GM10266 (cell line): ENCODE measurements at regions not wholly inside any gene's neighbourhood (a gene's known extent, or its start where the extent isn't known, plus 50 kb on each side); places are given as distances from the start of the nearest gene placed in this dataset.
A peak's percentile ranks its signal among the peaks of the same experiment; 100 is the strongest.

ENCODE experiments used
- DNase-seq: peaks from one replicate; pipeline ENCODE4 v3.0.0; 2012; ENCODE audit errors: extremely low spot score
- TF ChIP-seq, protein P1 (sequence below): IDR thresholded peaks from 2 replicates; pipeline ENCODE4 v1.5.1; 2012; ENCODE audit warnings: mild to moderate bottlenecking, low read depth; ENCODE audit not compliant: control insufficient read depth, insufficient read depth; ENCODE audit errors: missing control alignments

DNA sequence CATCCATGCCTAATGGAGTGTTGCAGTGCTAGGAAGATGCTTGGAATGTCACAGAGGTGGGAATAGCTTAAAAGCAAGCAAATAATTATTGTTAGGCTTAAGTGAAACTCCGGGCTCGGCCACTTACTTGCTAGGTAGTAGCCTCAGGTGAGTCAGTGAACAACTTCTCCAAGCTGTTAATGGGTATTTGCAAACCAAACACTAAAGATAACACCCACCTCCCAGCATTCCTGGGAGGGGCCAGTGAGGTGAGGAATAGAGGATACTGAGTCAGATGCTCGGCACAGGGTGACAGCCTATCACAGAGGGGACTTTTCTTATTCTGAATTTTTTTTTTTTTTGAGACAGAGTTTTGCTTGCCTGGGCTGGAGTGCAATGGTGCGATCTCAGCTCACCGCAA is 151.2 kb upstream of the RFLNA start:
- TF ChIP-seq, protein P1, sequence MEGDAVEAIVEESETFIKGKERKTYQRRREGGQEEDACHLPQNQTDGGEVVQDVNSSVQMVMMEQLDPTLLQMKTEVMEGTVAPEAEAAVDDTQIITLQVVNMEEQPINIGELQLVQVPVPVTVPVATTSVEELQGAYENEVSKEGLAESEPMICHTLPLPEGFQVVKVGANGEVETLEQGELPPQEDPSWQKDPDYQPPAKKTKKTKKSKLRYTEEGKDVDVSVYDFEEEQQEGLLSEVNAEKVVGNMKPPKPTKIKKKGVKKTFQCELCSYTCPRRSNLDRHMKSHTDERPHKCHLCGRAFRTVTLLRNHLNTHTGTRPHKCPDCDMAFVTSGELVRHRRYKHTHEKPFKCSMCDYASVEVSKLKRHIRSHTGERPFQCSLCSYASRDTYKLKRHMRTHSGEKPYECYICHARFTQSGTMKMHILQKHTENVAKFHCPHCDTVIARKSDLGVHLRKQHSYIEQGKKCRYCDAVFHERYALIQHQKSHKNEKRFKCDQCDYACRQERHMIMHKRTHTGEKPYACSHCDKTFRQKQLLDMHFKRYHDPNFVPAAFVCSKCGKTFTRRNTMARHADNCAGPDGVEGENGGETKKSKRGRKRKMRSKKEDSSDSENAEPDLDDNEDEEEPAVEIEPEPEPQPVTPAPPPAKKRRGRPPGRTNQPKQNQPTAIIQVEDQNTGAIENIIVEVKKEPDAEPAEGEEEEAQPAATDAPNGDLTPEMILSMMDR: no peak
- no peak for DNase-seq

DNA sequence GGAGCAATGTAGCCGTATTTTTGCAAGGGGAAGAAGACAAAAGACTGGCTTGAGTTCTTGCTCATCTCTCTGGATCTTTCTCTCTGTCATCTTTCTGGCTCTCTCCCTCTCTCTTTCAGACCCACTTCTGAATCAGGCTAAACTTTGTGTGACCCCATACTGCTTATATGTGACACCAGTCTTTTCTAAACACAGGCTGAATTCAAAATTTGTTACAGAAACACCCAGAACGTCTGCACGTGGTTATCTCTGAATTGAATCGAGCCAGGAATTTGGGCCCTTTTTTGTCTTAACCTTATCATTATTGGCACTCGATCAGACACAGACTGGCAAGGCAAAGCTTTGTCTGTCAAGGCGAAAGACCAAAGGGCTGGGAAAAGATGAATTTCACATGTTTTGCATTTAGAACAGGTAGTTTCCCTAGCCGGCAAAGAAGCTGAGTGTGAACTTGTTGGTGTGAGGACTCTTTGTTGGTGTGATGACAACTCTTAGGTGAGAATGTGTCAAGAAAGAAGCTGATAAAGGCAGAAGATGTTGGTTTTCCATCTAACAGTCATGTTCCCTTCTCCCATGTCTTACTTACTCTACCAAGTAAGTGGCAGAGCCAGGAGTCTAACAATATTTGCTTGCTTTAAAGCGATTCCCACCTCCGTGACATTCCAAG is 150.2 kb upstream of the RFLNA start:
- TF ChIP-seq, protein P1: no peak
- no peak for DNase-seq

DNA sequence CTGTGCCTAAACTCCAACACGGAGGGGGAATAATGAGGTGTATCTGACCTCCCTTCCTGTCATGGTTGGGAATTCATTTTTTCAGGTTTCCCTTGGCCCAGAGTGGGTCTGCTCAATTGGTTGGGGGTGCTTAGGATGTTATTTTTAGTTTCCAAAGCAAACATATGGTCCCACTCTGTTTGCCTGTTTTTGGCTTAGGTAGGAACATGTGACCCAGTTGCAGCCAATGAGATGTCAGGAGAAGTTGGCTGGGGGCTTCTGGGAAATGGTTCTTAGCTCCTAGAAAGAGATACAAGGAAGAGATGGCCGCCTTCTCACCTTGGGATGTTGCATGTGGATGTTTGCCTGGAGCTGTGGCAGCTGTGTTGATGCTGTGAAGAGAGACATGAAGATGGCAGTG is 147.9 kb upstream of the RFLNA start:
- no peak for DNase-seq
- TF ChIP-seq, protein P1: no peak

DNA sequence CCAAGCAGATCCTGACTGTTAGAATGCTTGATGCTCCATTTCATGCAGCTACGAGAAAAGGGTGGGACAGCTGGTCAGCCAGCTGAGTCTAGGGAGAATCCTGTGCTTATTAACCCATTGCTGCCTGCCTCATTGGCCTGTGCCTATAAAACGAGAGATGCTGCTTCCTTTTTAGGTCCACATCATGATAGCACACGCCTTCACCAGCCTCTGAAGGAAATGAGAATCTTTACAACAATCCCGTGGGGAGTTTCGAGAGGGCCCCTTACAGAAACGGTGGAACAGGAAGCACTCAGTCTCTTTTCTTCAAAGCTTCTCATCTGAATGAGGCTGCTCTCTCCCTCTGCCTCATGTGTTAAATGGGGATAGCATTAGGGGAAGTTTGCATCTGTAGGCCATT is 147.3 kb upstream of the RFLNA start:
- peak; percentile 27 for DNase-seq
- TF ChIP-seq, protein P1: no peak

DNA sequence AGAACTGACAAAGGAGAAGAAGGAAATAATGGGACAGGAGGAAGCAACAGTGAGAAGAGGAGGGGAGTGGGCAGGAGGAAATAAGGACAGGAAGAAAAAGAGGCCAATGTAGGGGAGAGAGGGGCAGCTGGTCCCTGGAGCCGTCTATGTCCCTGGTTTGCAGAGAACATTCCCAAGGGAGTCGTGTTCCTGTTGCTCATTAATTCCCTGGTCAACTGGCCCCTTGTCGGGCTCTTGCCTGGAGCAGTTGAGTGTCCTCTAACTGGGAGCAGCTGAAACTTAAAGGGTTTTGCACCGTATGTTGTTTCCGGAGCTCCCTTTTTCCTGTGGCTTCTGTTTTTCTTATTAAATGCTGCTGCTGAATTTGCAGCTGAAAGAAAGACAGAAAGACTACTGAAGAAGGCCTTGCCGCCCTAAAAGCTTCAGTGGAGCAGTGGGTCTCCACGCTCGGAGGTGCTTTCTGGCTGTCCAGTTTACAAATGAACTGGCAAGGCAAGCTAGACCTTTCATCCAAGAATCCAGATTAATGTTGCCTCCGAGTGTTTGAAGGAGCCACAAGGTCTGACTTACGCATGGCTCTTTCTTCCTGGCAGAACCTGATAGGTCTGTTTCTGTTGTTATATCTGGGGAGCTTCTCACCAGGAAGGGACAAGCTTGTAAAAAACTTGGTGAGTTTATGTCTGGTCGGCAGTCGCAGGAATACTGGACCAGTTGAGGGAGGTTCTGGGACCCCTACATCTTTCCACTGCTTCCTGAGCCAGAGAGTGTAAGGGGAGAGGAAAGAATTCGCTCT is 146.2 kb upstream of the RFLNA start:
- no peak for DNase-seq
- TF ChIP-seq, protein P1: no peak

DNA sequence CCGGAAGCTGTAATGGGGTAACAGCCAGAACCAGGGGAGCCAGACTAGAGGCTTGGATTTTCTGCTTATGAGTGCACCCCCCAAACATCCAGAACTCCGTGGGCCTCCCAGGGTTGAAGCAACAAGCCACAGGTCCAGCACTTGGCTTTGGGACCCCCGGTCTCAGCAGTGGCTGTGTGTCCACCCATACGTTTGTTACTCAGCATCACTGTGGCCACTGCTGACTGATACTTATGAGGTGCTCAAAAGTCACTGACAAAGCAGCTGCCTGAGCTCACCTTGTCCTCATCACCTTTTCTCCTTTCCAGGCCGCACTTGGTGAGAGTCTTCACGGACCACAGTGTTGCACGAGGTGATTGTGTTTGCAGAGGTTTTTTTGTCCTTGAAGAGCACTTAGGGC is 145.6 kb upstream of the RFLNA start:
- no peak for DNase-seq
- TF ChIP-seq, protein P1: no peak

DNA sequence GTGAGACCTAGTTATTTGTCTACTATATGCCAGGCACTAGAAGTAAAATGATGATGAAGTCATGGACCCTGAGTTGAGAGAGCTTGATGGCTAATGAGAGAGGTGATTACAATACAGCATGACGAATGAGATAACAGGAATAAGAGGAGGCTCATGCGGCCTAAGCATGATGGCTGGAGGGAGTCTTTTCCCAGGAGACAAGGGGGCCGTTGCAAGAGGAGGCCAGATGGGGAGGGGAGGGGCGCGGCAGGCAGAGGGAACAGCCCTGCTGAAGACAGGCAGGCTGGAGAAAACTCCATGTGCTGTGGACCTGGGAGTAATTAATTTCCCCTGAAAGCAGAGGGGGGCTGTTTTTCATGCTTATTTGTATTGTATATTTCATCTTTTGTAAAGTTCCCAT is 144.7 kb upstream of the RFLNA start:
- TF ChIP-seq, protein P1: no peak
- DNase-seq: no peak
